Kidney epithelial cell (primary cell): ENCODE measurements at regions not wholly inside any gene's neighbourhood (a gene's known extent, or its start where the extent isn't known, plus 50 kb on each side); places are given as distances from the start of the nearest gene placed in this dataset.

ENCODE experiments used
- DNase-seq: peaks from one replicate; pipeline ENCODE4 v3.0.0-alpha.2; 2010; ENCODE audit warnings: low read depth
- H3K27me3 ChIP-seq: 2 replicates; pipeline ENCODE4 v1.6.0; 2011; ENCODE audit warnings: low read length; ENCODE audit not compliant: control insufficient read depth, insufficient read depth
- H3K36me3 ChIP-seq: 2 replicates; pipeline ENCODE4 v1.5.1; 2011; ENCODE audit warnings: low read length; ENCODE audit not compliant: control insufficient read depth, insufficient read depth
- H3K4me3 ChIP-seq: 2 replicates; pipeline ENCODE4 v1.5.1; 2011; ENCODE audit warnings: low read depth, mild to moderate bottlenecking, control low read depth, low read length
- TF ChIP-seq, protein P1 (sequence below): IDR thresholded peaks from 2 replicates; pipeline ENCODE4 v1.5.1; 2011; ENCODE audit warnings: mild to moderate bottlenecking, moderate library complexity, low read length, control low read depth, inconsistent platforms; ENCODE audit not compliant: insufficient read depth, poor library complexity, severe bottlenecking

DNA sequence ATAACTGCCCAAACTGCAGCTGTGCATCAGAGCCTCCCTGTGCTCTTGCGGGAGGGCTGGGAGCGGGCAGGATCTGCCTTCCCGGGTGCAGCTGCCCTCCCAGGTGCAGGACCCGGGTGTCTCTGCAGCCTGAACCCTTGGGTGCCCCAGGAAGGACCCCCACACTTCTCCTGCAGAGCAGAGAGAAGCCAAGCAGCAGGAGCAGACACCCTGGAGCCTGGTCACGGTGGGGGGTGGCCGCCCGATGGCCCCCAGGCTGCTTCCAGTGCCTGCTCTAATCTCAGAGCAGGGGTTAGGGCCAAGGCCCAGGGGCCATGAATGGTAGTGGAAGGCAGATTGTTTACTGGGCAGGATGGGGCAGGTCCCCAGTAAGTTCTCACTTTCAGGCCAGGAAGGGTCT, 83.0 kb downstream of the RHOU start:
- DNase-seq, result no peak
- TF ChIP-seq, protein P1, sequence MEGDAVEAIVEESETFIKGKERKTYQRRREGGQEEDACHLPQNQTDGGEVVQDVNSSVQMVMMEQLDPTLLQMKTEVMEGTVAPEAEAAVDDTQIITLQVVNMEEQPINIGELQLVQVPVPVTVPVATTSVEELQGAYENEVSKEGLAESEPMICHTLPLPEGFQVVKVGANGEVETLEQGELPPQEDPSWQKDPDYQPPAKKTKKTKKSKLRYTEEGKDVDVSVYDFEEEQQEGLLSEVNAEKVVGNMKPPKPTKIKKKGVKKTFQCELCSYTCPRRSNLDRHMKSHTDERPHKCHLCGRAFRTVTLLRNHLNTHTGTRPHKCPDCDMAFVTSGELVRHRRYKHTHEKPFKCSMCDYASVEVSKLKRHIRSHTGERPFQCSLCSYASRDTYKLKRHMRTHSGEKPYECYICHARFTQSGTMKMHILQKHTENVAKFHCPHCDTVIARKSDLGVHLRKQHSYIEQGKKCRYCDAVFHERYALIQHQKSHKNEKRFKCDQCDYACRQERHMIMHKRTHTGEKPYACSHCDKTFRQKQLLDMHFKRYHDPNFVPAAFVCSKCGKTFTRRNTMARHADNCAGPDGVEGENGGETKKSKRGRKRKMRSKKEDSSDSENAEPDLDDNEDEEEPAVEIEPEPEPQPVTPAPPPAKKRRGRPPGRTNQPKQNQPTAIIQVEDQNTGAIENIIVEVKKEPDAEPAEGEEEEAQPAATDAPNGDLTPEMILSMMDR, result no peak
- Histone ChIP-seq H3K27me3 (no peaks in the 10 kb centered on the region), H3K36me3 (no peaks in the 10 kb centered on the region), H3K4me3 (no peak overlapping the region)

DNA sequence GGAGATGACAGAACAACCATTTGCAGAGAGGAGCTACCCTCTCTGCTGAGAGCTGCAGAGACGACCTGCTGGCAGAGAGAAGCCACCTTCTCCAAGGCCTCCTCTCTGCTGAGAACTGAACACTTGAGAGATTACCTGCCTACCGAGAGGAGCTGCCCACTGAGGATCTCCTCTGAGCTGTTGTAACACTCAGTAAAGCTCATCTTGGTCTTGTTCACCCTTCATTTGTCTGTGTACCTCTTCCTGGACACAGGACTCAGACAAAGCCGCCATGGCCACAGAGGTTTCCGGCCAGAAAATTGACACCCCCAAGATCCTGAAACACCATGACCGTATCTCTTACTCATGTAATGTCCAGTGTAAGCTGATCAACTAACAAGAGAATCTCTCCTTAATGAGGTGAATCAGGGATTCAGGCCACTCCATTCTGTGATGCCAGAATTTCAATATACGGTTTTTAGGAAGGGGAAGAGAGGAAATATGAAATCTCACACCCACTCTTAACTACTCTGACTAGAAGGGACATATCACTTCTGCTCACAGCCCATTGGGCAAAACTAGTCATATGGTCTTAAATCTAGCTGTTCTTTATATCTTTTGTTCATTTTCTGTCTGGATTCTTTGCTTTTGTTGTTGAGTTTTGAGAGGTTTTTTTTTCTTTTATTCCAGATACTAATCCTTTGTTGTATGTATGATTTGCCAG, 83.8 kb downstream of the RHOU start:
- no peak overlapping the region for H3K4me3 ChIP-seq
- no peaks in the 10 kb centered on the region for H3K27me3 ChIP-seq
- no peak for DNase-seq
- TF ChIP-seq, protein P1, result no peak
- H3K36me3 ChIP-seq, result no peaks in the 10 kb centered on the region

DNA sequence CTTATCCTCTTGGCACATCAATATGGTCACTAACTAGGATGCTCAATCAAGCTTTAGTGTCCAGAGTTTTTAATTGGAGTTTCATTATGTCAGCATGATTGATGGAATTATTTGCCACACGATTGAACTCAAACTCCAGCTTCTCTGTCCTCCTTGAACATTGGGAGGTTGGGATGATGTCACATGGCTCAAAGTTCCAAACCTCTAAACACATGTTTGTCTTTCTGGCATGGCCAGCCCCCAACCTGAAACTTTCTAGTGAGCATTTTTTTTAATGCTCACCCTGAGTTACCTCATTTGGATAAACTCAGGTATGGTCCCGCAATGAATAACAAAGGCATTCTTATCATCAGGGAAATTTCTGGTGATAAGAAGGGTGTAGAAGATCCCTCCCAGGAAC, 86.0 kb downstream of the RHOU start:
- TF ChIP-seq, protein P1, result no peak
- no peaks in the 10 kb centered on the region for H3K27me3 ChIP-seq
- no peaks in the 10 kb centered on the region for H3K36me3 ChIP-seq
- DNase-seq, result no peak
- no peak overlapping the region for H3K4me3 ChIP-seq

DNA sequence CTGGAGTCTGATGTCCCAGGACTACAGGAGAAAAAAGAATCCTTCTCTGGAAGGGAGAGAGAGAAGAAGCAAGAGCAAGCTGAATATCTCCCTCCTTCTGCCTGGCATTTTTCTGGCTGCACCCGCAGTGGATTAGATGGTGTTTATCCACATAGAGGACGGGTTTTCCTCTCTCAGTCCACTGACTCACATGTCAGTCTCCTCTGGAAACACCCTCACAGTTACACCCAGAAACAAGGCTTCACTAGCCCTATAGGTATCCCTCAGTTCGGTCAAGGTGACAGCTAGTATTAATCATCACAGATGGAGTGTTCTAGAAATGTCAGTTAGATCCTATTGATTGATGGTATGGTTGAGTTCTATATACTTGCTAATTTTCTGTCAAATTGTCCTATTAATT, 87.9 kb downstream of the RHOU start:
- DNase-seq, result no peak
- no peak overlapping the region for H3K4me3 ChIP-seq
- H3K27me3 ChIP-seq, result no peaks in the 10 kb centered on the region
- TF ChIP-seq, protein P1, result no peak
- H3K36me3 ChIP-seq, result no peaks in the 10 kb centered on the region

DNA sequence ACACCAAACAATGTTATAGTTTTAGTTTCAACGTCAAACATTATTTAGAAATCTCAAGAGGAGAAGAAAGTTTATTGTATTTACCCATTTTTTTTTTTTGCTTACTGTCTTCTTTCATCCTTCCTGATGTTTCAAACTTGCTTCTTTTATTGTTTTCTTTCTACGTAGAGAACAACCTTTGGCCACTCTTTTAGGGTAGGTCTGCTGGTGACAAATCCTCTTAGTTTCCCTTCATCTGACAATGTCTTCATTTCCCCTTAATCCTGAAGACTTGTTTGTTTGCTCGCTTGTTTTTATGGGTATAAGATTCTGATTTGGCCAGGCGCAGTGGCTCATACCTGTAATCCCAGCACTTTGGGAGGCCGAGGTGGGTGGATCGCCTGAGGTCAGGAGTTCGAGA, 89.1 kb downstream of the RHOU start:
- no peak for DNase-seq
- TF ChIP-seq, protein P1, result no peak
- Histone ChIP-seq H3K36me3 (no peaks in the 10 kb centered on the region), H3K4me3 (no peak overlapping the region), H3K27me3 (no peaks in the 10 kb centered on the region)

DNA sequence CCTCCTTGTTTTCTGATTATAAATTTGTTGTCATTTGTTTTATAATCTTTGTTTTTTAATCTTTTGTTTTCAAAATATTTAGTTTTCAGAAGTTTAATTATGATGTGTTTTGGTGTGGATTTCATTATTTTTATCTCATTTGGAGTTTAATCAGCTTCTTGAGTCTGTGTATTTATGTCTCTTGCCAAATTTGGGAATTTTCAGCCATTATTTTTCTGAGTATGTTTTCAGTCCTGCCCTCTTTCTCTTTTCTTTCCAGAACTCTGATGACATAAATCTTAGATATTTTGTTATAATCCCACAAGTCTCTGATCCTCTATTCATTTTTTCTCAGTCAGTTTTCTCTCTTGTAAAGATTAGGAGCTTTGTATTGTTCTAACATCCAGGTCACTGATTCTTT, 89.8 kb downstream of the RHOU start:
- TF ChIP-seq, protein P1, result no peak
- DNase-seq, result no peak
- Histone ChIP-seq H3K27me3 (no peaks in the 10 kb centered on the region), H3K4me3 (no peak overlapping the region), H3K36me3 (no peaks in the 10 kb centered on the region)
